Hematopoietic multipotent progenitor cell treated with erythropoietin and hydrocortisone succinate and interleukin-3 and kit ligand, for 8 days (in vitro differentiated cells): ENCODE measurements at regions not wholly inside any gene's neighbourhood (a gene's known extent, or its start where the extent isn't known, plus 50 kb on each side); places are given as distances from the start of the nearest gene placed in this dataset.
A peak's percentile ranks its signal among the peaks of the same experiment; 100 is the strongest.
"Not testable (repeated sequence)": the region's sequence is repeated elsewhere in the genome, so short reads cannot be mapped to it uniquely, and the experiment has no call there.

Experiments
- DNase-seq: peaks from one replicate; pipeline ENCODE4 v3.0.0-alpha.2; 2015

- no peak for DNase-seq
Observed at GRCh38 chr18:79579807-79580497, 99.7 kb upstream of the CTDP1 start.

GRCh38 chr18:79580498-79581171 lies 99.0 kb upstream of the CTDP1 start:
- no peak for DNase-seq

GRCh38 chr18:79581406-79581805 lies 98.2 kb upstream of the CTDP1 start:
- no peak for DNase-seq

- no peak for DNase-seq
Observed at GRCh38 chr18:79581911-79582310, 97.7 kb upstream of the CTDP1 start.

- DNase-seq = no peak
Observed at GRCh38 chr18:79582978-79583377, 96.6 kb upstream of the CTDP1 start.

- DNase-seq = no peak
Observed at GRCh38 chr18:79583426-79583825, 96.2 kb upstream of the CTDP1 start.

- no peak for DNase-seq
Observed at GRCh38 chr18:79583984-79584401, 95.6 kb upstream of the CTDP1 start.

GRCh38 chr18:79584491-79585394 lies 94.9 kb upstream of the CTDP1 start:
- DNase-seq = no peak

GRCh38 chr18:79585395-79586370 lies 93.9 kb upstream of the CTDP1 start:
- DNase-seq = no peak

- DNase-seq = peak; percentile 30
Observed at GRCh38 chr18:79586436-79587225, 93.0 kb upstream of the CTDP1 start.

- no peak for DNase-seq
Observed at GRCh38 chr18:79587226-79587741, 92.3 kb upstream of the CTDP1 start.

GRCh38 chr18:79587779-79588635 lies 91.6 kb upstream of the CTDP1 start:
- DNase-seq = no peak

- DNase-seq = no peak
Observed at GRCh38 chr18:79588636-79589481, 90.7 kb upstream of the CTDP1 start.

- DNase-seq = no peak
Observed at GRCh38 chr18:79589601-79590091, 90.0 kb upstream of the CTDP1 start.

GRCh38 chr18:79590191-79591031 lies 89.2 kb upstream of the CTDP1 start:
- no peak for DNase-seq

GRCh38 chr18:79591032-79591308 lies 88.6 kb upstream of the CTDP1 start:
- no peak for DNase-seq

GRCh38 chr18:79592684-79593083 lies 86.9 kb upstream of the CTDP1 start:
- DNase-seq = not testable (repeated sequence)

- no peak for DNase-seq
Observed at GRCh38 chr18:79595876-79596374, 83.7 kb upstream of the CTDP1 start.
